ENCODE measurements at regions not wholly inside any gene's neighbourhood (a gene's known extent, or its start where the extent isn't known, plus 50 kb on each side); places are given as distances from the start of the nearest gene placed in this dataset.
"Not testable (repeated sequence)": the region's sequence is repeated elsewhere in the genome, so short reads cannot be mapped to it uniquely, and the experiment has no call there.

DNA sequence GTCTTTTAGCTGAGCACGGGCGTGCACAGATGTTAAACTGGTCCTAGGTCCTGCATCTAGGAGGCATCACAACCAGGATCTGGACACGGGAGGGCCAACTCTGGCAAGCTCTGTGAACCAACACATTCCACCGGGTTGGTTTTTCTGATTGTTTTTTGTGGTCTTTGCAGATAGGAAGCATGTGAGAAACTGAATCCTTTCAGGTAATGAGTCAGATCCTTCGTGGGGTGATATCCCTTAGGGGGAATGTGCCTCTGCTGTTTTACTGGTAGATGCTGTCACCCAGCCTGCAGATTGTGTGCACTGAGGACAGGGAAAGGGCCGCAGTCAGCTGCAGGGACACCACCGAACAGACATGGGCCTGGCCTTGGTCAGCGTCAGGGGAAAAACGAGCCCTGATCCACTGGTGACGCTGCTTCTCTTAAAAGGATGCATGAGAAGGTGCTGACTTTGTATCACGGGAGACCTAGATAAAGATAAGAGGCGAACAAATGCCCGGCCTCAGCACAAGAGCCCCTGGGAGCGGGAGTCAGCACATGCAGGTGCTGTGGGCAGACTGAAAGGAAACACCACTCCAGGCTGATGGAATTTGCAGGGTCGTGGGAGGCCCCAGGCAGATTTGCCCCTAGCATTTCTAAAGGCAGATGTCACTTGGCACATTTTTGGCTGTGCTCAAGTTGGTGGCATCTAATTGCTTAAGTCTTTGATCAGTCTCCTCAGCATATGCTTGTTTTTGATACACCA lies 51.1 kb downstream of the DOP1B start:
- DNase-seq (ENCODE audit: low read depth) = no peak

DNA sequence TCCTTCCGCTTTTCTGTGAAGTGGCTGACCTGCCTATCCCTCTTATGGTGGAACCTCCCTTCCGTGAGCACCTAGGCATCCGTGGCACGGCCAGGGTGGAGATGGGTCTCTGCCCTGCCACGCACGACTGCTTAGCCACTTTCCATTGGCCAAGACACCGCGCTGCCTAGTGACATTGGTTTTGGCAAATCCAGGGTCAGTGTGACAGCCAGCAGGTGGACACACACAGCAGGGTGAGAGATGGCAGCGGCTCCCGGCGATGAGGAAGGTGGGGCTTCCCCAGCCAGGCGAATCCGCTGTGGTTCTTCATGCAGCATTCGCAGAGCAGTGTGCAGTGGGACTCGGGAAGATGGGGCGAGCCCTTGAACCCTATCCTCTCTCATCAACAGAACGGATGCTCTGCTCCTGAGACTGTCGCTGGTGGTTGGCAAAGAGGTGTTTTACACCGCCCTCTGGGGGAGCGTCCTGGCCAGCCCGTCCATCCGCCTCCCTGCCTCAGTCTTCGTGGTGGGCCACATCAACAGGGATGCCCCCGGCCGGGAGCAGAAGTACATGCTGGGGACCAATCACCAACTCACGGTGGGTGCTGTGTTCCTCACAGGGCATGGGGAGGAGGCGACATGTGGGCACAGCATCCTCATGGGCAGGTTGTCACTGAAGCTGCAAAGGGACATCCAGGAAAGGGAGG lies 51.8 kb downstream of the DOP1B start:
- no peak for DNase-seq (ENCODE audit: low read depth)

DNA sequence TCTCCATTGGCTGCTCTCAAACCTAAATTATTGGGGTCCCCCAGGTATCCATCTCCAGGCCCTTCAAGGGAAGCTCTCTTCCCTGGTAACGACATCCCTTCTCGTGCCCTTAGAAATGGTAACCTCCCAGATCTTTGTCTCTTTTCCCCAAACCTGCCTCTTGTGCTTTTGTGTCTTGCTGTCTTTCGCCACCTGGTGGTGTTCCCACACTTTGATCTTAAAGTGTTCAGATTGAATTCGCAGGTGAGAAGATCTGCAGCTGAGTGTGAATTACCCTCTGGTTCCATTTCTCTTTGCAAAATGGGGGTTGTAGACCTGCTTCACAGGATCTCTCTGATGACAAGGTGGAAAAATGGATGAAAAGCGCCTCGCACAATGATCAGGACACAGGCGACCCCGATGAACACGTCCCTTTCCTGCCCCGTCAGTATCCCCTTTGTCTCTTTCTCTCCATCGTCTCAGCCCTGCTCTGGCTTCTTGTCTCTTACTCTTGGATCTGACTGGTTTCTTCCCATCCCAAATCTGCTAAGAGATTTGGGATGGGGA lies 53.1 kb downstream of the DOP1B start:
- DNase-seq (ENCODE audit: low read depth) = no peak

DNA sequence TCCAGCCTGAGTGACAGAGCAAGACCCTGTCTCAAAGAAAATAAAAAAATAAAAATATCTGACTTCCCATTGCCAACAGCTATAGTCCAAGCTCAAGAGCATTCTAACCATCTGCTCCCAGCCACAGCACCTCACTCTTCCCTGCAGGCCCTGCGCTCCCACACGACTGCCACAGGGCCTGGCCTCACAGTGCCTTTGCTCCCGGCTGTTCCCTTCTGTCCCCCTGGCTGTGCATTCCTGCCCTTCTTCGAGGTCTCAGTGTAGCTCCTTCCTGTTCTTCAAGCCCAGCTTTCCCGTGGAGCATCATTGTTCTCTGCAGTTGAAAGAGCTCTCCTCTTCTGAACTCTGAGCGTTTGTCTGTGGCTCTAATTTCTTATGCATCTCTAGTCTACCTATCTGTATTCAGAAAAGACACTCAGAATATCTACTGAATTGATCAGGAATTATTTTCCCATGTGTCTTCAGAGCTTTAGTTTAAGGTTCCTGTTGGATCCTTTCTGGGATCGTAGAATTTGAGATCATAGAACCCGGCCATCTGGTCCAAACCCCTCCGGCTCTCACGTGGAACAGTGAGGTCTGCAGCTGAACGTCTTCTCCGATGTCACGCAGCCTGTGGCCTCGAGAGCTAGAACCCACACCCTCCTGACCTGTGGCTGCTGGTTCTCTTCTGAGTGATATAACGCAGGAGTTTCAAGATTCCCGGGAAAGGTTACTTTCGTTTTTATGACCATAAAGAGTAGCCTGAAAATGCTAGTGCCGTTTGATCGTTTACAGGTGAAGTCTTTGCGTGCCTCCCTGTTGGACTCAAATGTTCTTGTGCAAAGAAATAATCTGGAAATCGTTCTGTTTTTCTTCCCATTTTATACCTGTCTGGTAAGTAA lies 54.4 kb downstream of the DOP1B start:
- no peak for DNase-seq (ENCODE audit: low read depth)

DNA sequence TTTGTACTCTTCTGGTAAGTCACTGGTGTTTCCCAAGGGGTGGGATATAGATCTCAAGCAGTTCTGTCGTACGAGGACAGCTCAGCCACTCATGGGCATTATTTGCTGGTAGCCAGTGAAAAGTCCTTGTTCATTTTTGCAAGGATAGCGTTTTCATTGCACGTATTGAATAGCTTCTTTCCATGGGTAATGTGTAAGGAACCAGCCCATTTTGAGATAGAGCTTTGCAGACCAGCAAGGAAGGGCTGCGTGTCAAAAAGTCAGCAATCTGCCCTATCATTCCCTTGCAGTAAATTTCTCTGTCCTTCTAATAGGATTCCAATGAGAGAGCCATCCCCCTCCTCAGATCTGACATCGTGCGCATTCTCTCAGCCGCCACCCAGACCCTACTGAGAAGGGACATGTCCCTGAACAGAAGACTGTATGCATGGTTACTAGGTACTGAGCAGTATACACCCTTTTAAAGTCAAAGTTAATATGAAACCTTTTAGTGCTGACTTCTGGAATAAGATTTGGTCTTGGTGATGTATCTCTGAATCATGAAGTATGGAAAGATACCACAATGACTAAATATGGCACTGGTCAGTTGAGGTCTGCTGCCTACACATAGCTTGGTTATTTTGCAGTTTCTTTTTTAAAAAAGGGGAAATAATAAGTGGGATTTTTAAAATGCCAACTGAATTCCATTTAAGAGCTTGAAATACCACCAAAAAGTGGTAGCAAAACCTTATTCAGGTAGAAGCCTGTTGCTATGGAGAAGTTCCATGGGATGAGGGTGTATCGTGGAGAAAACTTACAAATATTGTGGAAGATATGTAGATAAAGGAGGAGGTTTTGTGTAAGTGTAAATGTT lies 55.3 kb downstream of the DOP1B start:
- DNase-seq (ENCODE audit: low read depth) = no peak

DNA sequence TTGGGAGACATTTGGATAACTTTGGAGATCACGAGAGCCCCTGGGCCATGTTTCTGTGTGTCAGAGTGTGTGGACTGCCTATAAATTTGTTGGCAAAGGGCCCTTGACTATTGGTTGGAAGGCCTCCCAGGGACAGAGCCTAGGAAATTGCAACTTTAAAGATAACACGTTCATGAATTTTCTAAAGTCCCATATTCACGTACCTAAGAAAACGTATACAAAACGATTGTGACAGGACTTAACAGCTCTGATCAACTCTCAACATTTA lies 55.8 kb downstream of the DOP1B start:
- DNase-seq (ENCODE audit: low read depth) = no peak

DNA sequence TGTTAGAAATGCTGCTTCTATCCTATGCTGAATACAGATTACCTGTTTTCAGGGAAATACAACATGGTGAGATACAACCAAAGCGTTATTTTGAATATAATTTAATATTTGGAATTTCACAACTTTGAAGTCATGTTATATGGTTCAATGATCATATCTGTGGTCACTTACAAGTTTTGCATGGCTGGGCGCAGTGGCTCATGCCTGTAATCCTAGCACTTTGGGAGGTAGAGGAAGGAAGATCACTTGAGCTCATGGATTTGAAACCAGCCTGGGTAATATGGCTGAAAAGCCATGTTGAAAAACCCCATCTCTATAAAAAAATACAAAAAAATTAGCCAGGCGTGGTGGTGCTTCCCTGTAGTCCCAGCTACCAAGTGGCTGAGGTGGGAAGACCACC lies 57.9 kb downstream of the DOP1B start:
- DNase-seq (ENCODE audit: low read depth) = no peak

DNA sequence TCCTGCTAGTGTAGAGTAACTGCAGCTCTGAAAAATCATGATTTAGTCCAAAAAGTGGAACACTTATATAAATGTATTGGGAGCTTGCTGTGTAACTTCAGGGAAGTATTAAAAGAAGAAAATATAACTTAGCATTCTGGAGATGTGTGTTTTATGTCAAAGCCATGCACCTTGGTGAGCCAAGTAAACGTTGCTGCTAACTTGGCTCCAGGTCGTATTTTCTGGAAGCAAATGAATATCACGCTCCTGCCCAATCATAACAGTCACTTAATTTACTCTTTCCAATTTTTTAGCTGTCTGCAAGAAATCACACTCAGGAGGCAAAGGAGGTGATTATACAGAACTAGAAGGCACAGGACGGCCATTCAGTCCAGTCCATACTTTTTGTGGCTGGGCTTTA lies 61.1 kb downstream of the DOP1B start:
- no peak for DNase-seq (ENCODE audit: low read depth)

DNA sequence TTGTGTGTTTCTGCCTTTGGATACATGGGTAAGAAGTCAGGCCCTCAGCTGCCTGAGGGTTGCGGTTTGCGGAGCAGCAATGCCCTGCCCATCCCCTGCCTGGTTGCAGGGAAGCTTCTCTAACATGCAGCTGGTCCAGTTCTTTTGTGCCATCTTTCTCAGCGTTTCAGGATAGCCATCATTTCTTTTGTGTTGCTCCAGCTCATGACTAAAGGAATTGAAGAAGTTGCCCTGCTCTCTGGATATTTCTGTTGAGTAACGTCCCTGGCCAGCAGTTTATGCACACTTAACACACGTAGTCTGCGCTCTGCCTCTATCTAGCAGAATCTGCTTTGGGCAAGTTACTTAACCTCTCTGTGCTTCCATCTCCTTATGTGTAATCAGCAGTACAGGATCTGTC lies 62.1 kb downstream of the DOP1B start:
- no peak for DNase-seq (ENCODE audit: low read depth)

DNA sequence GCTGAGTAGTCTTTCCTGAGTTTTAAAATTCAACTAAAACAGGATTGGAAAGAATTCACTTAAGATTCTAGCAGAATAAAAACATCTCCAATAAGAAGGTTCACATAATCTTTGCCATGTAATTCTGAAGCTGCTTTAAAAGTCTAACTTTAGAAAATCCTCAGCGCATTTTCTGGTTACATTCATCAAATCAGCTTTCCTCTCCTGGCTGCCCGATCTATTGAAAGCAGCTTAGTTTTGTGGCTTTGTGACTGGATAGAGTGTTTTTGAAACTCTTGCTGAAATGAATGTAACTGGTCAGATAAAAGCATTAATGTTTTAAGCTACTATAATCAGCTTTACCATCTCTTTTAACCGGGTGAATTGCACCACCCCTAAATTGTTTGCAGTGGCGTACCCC lies 66.8 kb downstream of the DOP1B start:
- no peak for DNase-seq (ENCODE audit: low read depth)

DNA sequence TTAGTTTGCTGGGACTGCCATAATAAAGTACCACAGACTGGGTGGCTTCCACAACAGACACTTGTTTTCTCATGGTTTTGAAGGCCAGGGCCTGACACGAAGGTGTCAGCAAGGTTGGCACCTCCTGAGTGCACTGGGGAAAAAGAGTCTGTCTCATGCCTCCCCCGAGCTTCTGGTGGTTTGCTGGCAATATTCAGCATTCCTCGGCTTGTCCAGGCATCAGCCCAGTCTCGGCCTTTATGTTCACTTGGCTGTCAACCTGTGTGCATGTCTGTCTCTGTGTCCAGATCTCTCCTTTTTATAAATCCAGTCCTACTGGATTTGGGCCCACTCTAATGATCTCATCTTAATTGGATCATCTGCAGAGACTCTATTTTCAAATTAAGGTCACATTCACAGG lies 72.6 kb downstream of the DOP1B start:
- DNase-seq (ENCODE audit: low read depth) = no peak

DNA sequence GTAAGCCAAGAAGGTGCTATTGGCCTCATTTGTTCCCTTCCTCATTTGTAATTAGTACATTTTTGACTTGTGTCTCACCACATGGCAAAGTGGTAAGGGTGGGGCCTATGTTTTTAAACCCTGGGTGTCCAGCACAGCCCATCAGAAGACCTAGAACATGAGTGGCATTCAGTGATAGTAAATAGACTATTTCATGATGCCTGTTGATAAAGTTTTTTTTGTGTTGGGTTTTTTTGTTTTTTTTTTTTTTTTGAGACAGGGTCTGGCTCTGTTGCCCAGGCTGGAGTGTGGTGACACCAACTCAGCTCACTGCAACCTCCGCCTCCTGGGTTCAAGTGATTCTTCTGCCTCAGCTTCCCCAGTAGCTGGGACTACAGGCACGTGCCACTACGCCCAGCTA lies 74.8 kb downstream of the DOP1B start:
- not testable (repeated sequence) for DNase-seq (ENCODE audit: low read depth)

DNA sequence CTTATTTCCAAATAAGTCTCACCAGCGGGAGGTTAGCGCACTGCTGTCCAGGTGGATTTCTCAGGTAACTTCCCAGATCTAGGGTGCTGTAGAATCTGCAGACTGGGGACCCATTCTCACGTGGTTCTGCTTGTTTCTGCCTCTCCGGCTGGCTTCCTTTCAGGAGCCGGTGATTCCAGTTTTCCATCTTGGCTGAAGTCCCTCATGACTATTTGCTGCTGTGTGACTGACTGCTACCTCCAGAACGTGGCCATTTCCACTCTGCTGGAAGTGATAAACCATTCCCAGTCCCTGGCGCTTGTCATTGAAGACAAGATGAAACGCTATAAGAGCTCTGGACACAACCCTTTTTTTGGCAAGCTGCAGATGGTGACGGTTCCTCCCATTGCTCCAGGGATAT lies 76.0 kb downstream of the DOP1B start:
- DNase-seq (ENCODE audit: low read depth) = no peak

DNA sequence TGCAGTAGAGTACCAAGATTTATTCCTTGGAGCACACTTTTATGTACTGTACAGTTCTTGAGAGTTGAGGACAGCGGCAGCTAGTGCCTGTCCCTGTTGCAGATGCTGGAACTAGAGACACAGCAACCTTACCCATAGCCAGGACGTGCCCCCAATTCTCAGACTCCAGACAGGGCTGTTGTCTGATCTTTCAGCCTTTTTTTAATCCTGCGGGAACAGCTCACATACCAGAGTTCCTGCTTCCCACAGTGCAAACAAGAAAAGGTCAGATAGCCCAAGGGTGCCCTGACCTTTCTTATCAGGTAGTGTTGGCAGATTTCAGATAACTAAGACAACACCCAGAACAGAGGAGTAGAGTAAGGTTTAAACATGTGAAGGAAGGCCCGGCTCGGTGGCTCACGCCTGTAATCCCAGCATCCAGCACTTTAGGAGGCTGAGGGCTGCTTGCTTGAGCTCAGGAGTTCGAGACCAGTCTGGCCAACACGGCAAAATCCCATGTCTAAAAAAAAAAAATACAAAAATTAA lies 78.5 kb downstream of the DOP1B start:
- no peak for DNase-seq (ENCODE audit: low read depth)

DNA sequence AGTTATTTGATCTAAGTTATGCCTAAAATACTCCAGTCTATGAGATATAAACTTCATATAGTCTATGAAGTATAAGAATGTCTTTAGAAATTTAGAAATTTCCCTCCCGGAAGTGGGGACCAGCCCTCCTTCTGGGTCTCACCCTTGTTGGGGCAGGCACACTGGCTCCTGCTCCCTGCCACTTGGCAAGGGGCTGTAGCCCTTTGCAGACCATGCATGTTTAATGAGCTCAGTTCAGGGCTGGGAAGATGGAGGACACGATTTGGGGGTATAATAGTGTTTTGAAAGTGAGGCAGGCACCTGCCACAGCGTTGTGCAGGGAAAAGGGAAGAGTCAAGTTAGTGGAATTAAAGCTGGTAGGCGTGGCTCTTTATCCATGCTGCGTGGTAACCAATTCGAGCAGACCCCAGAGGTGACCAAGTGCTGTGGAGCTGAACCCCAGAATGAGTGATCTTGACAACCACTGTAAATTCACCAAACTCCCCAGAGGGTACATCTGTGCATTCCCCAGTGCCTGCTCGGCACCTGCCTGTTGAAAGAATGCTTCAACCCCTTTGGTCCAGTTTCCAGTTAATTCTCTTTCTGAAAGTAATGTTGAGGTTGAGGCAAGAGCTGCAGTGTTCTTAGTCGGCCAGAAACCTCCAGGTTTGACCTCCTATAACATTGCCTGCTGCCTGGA lies 79.6 kb downstream of the DOP1B start:
- DNase-seq (ENCODE audit: low read depth) = no peak

DNA sequence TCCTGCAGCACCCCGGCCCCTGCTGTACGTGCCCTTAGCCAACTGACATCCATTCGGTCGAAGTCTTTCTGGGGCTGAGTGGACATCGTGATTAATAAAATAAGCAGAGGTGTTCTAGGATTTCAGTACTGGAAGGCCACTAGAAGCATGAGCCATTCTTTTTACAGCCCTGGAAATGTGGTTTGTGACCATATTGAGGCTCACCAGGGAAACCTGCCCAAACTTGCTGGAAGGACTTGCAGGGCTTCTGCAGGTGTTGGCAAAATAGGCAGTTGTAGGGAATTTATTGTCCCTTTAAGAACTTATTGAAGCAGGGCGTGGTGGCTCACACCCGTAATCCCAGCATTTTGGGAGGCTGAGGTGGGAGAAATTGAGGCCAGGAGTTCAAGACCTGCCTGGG lies 80.8 kb downstream of the DOP1B start:
- DNase-seq (ENCODE audit: low read depth) = no peak

DNA sequence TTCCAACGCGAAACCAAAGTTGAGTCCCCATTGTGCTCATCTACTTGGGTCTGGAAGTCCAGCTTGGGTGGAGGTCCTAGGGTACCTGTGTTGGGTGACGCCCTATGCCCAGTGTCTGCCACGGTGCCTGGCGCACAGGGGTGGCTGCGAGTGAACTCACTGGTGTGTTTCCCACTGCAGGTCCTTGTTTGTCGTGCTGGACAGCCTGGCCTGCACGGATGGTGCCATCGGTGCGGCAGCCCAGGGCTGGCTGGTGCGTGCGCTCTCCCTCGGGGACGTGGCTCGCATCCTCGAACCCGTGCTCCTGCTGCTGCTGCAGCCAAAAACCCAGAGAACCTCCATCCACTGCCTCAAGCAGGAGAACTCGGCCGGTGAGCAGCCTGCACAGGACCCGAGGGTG lies 80.4 kb upstream of the MORC3 start:
- no peak for DNase-seq (ENCODE audit: low read depth)

DNA sequence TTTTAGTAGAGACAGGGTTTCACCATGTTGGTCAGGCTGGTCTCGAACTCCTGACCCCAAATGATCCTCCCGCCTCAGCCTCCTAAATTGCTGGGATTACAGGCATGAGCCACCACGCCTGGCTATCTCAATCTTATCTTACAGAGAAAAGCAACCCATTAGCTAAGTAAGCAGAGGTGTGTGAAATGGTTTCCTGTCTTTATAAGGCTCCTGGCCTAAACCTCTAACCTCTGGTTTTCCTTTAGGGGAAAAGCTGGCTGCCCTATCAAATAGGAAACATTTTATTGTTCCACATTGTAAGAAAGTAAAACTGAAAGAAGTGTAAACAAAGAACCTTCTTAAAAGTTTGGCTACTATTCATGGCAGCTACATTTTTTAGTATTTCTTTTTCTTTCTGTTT lies 78.3 kb upstream of the MORC3 start:
- DNase-seq (ENCODE audit: low read depth) = no peak

DNA sequence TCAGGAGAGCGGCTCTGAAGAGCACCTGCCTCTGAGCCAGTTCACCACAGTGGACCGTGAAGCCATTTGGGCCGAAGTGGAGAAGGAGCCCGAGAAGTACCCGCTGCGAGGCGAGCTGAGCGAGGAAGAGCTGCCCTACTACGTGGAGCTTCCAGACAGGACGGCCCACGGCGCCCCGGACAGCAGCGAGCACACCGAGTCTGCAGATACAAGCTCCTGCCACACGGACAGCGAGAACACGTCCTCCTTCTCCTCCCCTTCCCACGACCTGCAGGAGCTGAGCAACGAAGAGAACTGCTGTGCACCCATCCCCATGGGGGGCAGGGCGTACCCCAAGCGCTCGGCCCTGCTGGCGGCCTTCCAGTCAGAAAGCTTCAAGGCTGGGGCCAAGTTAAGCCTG lies 74.9 kb upstream of the MORC3 start:
- no peak for DNase-seq (ENCODE audit: low read depth)

DNA sequence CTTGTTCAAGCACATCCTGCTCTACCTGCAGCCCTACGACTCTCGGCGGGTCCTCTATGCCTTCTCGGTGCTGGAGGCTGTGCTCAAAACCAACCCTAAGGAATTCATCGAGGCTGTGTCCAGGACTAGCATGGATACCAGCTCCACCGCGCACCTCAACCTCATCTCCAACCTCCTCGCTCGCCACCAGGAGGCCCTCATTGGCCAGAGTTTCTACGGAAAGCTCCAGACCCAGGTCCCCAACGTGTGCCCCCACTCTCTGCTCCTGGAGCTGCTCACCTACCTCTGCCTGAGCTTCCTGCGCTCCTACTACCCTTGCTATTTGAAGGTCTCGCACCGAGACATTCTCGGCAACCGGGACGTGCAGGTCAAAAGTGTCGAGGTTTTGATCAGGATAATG lies 74.3 kb upstream of the MORC3 start:
- DNase-seq (ENCODE audit: low read depth) = no peak

DNA sequence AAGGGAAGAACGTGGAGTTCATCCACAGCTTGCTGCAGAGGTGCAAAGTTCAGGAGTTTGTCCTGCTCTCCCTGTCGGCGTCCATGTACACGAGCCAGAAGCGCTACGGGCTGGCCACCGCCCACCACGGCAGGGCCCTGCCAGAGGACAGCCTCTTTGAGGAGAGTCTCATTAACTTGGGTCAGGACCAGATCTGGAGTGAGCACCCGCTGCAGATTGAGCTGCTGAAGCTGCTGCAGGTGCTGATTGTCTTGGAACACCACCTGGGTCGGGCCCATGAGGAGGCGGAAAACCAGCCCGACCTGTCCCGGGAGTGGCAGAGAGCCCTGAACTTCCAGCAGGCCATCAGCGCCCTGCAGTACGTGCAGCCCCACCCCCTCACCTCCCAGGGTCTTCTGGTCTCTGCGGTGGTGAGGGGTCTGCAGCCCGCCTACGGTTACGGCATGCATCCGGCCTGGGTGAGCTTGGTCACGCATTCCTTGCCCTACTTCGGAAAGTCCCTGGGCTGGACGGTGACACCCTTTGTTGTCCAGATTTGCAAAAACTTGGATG lies 73.8 kb upstream of the MORC3 start:
- DNase-seq (ENCODE audit: low read depth) = no peak

Measured in activated T-cell treated with anti-CD3 and anti-CD28 coated beads for 24 hours (primary cell).